ENCODE measurements at regions not wholly inside any gene's neighbourhood (a gene's known extent, or its start where the extent isn't known, plus 50 kb on each side); places are given as distances from the start of the nearest gene placed in this dataset.

DNA sequence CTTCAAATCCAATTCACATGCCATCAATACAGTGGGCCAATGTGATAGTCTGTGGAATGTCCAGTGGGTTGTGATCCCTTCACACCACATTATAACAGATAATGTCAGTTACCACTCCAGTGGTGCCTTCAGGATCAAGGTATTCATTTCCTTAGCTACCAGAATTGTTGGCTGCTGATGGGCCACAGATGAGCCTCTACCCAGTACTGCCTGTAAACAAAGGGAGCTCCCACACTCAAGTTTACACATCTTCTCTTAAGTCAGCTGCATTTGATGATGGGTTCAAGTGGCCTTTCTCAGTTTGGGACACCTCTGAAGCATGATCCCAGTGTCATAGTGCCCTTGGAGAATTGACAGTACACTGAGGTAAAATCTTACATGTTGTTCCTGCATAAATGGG lies 477.0 kb upstream of the CD180 start:
- TF ChIP-seq GATA2 (IDR thresholded peaks at IDR 0.05; ENCODE audit: low read depth, low read length), result no peak
- TF ChIP-seq GATA3 (IDR thresholded peaks at IDR 0.05; ENCODE audit: low read depth, low read length), result no peak
